VCaP (cell line): ENCODE measurements at regions not wholly inside any gene's neighbourhood (a gene's known extent, or its start where the extent isn't known, plus 50 kb on each side); places are given as distances from the start of the nearest gene placed in this dataset.

Experiments used
- H3K27ac ChIP-seq: fragments of 450-650 bp; 2 replicates; pipeline ENCODE4 v1.5.1; 2017
- TF ChIP-seq, protein P1 (sequence below): fragments of 450-650 bp; conservative IDR thresholded peaks from 2 replicates; pipeline ENCODE4 v1.5.1; 2017; ENCODE audit warnings: mild to moderate bottlenecking, moderate library complexity

DNA sequence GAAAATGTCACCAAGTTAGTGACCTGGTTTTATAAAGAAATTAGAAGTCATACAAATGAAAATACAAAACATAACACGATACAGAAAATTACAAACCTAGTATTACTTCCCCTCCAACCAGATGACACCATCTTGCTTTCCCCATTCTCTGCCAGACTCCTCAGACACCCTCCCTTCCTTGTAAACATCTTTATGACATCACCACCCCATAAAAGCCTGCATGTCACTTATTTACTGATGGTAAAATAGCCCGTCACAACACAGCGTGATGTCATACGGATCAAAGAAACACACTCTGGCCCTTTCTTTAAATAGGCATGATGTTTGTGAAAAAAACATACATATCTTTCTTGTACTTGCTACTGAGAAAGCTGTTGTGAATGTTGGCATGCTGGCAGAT, 254.8 kb upstream of the SOX11 start:
- TF ChIP-seq, protein P1, sequence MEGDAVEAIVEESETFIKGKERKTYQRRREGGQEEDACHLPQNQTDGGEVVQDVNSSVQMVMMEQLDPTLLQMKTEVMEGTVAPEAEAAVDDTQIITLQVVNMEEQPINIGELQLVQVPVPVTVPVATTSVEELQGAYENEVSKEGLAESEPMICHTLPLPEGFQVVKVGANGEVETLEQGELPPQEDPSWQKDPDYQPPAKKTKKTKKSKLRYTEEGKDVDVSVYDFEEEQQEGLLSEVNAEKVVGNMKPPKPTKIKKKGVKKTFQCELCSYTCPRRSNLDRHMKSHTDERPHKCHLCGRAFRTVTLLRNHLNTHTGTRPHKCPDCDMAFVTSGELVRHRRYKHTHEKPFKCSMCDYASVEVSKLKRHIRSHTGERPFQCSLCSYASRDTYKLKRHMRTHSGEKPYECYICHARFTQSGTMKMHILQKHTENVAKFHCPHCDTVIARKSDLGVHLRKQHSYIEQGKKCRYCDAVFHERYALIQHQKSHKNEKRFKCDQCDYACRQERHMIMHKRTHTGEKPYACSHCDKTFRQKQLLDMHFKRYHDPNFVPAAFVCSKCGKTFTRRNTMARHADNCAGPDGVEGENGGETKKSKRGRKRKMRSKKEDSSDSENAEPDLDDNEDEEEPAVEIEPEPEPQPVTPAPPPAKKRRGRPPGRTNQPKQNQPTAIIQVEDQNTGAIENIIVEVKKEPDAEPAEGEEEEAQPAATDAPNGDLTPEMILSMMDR, result no peak
- H3K27ac ChIP-seq, result no peak overlapping the region

GRCh38 chr2:5440174-5440573, 252.0 kb upstream of the SOX11 start:
- no peak overlapping the region for H3K27ac ChIP-seq
- TF ChIP-seq, protein P1, result no peak

DNA sequence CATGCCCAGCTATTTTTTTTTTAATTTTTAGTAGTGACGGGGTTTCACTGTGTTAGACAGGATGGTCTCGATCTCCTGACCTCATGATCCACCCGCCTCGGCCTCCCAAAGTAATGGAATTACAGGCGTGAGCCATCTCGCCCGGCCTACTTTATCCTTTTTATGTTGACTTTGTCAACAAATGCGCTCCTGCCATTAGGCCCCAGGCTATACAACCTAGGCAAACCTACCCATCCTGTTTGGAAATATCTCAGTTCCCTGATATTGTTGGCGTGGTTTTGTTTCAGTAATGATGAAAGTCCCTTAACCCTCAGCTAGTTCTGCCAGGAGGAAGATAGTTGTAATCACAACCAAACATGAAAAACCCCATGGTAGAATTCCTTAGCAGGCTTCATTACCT, 249.4 kb upstream of the SOX11 start:
- TF ChIP-seq, protein P1, result no peak
- H3K27ac ChIP-seq, result no peak overlapping the region

DNA sequence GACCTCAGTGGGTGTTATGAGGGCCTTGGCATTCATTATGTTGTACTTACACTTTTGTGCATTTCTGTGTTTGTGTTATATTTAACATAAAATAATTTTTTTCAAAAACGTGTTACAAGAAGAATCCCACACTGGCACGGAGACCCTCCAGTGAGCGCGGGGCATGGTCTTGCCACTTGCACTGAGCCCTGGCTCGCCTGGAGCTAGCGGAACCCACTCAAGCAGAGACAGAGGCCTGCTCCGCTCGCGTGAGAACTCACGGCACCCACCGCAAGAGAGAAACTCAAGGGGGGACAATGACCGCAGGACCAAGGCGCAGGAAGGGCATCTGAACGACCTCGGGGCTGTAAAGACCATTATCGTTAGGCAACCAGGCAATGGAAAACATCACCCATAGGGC, 248.0 kb upstream of the SOX11 start:
- H3K27ac ChIP-seq, result no peak overlapping the region
- TF ChIP-seq, protein P1, result no peak

GRCh38 chr2:5444854-5445253, 247.3 kb upstream of the SOX11 start:
- no peak overlapping the region for H3K27ac ChIP-seq
- TF ChIP-seq, protein P1, result no peak

DNA sequence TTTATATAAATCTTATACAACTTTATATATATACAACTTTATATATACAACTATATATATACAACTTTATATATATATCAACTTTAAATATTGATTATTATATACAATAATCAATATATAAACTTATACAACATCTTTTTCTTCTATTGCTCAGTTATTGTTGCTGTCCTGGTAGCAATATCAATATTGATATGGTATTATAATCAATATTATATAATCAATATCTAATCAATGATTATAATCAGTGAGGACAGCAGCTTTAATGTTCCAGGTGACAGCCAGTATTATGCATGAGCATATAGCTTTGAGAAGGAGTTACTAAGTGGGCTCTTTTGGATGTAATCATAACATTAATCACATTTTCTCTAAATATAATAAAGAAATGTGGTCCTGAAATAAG, 242.3 kb upstream of the SOX11 start:
- TF ChIP-seq, protein P1, result no peak
- no peak overlapping the region for H3K27ac ChIP-seq

GRCh38 chr2:5453220-5454050, 238.7 kb upstream of the SOX11 start:
- TF ChIP-seq, protein P1, result no peak
- H3K27ac ChIP-seq, result no peak overlapping the region
